ENCODE measurements at regions not wholly inside any gene's neighbourhood (a gene's known extent, or its start where the extent isn't known, plus 50 kb on each side); places are given as distances from the start of the nearest gene placed in this dataset.

DNA sequence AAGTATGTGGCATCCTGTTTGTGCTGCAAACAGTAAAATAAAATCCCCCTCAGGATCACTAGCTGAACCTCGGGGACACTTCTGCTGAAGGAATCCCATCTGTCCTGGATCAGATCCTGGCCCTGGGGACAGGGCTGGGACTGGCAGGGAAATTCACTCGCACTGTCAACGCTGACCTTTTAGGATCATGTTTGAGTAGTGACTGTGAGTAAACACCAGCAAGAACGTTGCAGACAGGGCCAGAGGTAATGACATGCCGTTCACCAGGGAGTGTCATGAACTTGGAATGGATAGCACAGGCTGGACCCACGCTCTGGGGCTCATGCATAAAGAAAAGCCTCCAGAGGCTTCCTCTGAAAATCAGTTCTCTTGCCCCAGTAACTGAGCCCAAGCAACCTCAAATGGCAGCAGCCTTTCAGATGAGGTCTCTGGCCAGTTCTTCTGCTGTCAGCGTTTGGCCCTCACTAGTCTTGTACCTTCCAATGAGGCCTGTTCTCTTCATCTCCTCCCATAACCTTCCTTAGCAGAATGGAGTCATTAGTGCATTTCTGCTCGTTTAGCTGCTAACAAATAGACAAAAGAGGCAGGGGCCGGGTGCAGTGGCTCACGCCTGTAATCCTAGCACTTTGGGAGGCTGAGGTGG is 51.0 kb upstream of the BARX2 start:
- no peak for DNase-seq (ENCODE audit: low read depth)

DNA sequence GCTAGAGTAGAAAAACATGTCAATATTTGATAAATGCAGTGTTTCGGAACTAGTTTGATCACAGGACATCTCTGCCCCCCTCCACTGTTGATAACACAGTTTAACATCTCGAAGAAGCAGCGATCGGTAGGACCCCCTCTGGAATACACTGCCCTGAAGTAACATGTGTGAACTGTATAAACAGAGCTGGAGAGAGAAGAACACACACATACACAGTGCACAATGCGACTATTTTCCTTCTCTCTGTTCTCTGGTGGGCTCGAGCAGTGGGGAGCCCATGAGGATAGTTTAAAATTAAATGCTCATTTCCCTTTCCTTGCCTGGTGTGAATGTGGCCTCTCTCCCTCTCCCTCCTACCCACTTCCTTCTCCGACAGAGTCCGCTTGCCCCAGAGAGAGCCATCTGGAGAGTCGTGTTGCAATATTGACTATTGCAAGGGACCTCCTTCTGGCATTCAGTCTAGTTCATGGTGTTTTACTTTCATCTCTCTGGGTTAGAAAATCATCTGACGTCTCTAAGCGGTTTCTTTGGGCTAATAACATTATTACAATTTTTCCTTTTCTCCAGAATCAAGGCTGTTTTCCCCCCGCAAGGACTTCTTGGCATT is 51.6 kb upstream of the BARX2 start:
- no peak for DNase-seq (ENCODE audit: low read depth)

DNA sequence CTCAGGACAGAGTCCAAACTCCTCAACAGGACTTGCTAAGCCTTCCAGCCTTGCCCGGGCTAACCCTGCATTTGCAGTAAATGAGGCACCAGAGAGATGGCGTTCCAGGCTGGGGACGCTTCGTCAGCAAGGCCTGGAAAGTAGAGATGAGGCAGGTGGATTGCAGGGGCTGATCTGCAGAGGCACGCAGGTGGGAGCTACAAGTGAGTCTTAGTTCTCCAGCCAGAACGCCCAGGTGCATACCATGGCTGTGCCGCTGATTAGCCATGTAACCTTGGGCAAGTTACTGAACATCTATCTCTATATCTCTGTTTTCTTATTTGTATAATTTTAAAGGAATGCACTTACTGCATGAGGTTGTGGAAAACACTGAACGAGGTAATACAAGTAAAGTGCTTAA is 52.7 kb upstream of the BARX2 start:
- DNase-seq (ENCODE audit: low read depth) = no peak

DNA sequence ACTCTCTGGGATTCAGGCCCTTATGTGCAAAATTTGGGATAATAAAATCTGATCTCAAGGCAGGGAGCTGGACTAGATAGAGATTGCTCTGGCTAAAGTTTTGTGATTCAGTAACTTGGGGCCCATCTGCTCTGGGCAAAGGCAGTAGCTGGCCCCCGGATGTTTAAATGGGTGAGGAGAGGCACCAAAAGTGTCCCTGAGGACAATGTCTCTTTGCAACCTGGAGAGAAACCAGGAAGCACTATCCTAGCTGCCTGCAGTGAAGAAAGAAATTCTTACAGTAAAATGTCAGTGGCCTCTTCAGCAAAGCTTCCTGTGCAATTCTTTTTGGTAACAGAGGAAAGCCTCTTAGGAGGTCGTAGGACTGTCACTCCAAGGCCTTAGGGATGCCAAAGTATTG is 54.6 kb upstream of the BARX2 start:
- DNase-seq (ENCODE audit: low read depth) = no peak

DNA sequence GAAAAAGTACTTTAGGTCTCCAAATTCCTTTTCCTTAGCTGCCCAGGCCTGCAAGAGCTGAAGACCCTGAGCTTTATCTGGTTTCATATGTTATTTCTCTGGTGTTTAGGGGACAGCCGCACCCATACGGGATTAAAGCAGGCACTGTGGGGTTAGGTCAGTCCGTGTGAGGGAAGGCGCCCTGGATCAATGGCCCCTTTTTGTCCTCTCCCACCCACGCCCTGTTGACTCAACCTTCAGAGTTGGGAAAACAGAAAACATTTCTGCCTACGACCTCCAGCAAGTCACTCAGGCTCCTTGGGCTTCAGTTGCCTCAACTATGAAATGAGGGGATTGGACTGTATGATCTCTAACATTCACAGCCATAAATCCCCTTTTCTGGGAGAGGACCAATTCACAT is 55.2 kb upstream of the BARX2 start:
- DNase-seq (ENCODE audit: low read depth) = no peak

DNA sequence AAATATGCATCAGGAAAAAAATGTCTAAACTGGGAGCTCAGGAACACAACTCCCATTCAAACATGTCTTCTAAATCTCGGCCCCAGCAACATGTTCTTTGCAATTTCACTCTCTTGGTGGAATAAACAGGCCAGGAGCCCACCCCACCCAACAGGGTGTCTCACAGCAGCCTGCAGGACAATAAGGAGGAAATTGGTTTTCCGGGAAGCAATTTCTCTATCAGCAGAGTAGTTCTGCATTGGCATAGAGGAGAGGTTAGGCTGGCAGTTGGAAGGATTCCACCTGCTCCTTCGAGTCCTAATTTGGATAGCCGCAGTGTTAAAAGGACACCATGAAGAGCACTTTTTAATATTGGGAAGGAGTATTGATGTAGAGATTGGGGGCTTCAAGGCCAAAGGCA is 55.9 kb upstream of the BARX2 start:
- no peak for DNase-seq (ENCODE audit: low read depth)

DNA sequence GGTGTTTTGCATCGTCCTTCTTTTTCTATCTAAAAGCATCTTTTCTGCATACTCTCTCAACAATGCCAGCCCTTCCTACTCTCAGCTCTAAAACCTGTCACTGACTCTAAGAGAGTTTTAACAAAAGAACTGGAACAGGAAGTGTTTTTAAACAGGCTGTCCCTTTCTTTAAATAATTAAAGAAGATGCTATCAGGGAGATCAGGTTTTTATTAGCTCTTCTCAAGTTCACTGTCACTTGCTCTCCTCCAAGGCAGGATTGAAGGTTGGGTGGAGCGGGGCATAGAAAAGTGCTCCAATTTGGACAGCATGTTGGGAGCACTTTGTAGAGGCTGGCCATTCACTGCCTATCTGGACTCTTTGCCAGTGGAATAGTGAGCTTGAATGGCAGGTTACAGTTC is 56.4 kb upstream of the BARX2 start:
- no peak for DNase-seq (ENCODE audit: low read depth)

DNA sequence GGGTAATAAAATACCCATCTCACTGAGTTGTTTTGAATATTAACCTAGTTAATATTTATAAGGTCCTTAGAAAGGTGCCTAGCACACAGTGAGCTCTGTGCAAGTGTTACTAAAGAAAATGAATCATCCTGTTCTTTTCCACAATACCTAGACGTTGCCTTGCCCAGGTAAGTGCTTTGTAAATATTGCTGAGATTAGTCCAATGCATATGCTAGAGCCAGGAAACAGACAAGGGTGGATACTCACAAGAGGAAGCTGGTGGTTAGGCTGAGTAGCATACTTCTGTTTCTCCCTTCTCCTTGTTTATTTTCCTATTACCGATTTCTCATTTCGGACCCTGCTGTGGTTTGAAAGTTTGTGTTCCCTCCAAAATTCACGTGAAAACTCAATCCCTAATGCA is 58.1 kb upstream of the BARX2 start:
- no peak for DNase-seq (ENCODE audit: low read depth)

DNA sequence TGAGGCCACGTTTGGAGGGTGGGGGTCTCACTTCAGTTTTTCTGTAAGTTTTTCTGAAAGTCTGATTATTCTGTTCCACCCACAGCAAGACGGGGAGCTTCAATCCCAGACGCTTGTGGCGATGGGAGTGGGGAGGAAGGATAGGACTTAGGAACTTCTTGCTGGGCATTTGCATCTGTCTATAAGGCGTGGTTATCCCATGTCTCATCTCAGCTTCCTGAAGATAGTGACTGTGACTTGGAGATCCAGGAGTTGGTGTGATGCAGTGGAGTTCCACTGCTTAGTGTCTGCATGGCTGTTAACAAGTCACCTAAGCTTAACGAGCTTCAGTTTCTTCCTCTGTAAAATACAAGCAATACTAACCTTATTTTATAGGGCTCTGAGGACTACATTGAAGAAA is 58.9 kb upstream of the BARX2 start:
- DNase-seq (ENCODE audit: low read depth) = no peak

DNA sequence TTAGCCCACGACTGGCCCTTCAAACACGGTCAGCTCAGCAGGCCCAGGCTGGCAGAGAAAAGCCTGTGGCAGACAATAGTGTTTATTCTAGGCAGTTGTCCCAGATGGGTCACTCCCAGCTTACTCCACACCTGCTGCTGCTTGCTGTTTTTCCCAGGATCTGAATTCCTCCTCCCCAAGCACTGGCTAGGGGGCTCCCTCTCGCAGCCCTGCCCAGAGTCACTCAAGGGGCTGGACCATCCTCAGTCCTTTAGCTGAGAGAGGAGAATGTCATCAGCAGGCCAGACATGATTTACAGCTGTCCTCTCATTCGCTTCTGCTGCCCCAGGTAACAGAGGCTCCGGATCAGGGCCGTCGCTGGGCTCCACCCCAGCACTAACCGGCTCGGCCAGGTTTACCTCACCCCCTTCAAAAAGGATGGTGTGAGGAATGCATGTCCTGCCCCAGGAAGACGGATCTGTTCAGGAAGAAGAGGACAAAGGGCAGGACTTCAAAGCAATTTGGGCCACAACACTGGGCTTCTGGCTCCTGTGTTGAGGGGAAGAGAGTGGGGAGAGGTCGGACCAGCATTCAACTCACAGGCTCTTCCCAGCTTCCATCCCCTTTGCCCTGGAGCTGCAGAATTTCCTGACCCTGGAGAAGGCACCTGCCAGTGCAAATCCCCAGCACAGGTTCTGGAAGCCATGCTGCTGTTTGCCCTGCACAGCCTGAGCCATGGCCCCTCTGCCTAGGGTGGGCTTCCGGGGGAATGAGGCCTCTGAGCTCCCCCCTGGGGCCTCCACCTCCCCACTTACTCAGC is 59.7 kb upstream of the BARX2 start:
- DNase-seq (ENCODE audit: low read depth) = no peak

DNA sequence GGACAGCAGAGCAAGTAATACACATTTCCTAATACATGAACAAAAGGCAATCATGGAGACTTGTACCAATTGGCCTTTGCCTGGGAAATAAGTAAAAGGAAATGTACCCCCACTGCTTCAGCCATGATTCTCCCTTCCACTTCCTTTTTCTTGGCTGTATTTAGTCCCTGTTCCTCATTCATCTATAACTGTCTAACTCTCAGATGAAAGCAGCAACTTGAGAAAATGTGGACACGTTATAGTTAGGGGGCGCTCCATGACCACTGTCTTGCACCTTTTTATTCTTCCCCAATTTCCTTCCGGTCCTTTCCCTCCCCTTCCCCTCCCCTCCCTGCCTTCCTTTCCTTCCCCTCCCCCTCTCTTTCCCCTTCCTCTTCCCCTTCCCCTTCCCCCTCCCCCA is 61.3 kb upstream of the BARX2 start:
- no peak for DNase-seq (ENCODE audit: low read depth)

DNA sequence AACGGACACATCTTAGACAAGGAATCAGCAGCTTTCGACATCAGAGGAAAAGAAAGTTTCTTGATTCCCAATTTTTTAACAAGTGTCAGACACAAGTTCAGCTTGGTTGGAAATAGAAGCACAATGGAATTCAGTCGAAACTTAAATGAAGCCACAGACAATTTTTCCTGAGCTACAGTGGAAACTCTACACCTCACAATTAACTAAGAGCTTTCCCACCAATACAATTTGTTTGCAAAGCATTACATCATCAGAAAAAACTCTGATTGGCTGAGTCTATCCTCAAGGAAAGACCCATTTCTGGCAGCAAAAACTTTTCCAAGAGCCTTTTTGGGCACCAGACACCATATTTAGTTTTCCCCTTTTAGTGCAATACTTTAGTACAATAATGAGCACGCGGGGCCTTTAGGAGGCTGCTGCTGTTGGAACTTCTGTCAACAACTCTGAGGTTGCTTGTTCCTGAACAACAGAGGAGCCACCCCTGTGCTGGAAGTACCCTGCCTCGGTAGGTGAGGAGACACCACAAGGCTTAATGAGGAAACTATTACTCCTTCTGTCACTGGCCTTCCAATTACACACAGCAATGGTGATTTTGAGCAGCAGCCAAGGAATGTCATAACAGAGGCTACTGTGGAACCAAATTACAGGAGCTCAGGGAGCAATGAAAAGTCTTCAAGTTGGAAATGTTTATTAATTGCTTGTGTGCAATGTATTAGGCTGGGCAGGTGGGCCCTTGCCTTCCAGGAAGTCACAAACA is 61.9 kb upstream of the BARX2 start:
- DNase-seq (ENCODE audit: low read depth) = no peak

DNA sequence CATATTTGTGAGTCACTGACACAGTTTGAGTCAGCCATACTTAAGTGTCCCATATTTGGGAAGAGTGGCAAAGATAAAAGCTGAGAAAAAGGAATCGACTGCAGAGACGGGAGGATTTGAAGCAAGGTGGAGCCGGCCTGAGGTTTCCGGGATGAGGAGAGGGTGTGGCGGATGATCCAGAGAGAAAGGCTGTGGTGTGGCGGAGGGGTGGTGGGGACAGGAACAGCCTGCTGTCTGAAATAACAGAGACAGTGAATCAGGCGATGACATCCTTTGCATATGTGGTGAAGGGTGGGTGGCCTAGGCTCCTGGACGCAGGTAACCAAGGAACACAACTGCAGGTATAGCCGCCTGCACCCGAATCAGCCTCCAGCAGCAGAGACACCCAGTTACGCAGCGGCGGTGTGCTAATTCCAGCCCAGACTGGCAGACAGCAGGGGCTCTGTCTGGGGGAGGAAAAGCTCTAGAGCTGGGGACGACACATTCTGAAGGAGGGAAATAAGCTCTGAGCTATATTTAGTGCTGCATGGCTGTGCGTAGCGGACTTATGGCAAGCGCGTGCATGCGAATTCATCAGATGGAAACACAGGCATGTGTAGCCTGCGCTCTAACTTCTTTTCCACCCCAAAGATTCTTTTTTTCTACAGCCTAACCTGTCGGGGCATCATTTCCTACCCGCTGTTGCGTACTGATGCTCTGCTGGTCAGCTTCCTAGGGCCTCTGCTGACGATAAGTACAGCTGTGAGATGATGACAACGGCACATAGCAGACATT is 62.7 kb upstream of the BARX2 start:
- DNase-seq (ENCODE audit: low read depth) = no peak

DNA sequence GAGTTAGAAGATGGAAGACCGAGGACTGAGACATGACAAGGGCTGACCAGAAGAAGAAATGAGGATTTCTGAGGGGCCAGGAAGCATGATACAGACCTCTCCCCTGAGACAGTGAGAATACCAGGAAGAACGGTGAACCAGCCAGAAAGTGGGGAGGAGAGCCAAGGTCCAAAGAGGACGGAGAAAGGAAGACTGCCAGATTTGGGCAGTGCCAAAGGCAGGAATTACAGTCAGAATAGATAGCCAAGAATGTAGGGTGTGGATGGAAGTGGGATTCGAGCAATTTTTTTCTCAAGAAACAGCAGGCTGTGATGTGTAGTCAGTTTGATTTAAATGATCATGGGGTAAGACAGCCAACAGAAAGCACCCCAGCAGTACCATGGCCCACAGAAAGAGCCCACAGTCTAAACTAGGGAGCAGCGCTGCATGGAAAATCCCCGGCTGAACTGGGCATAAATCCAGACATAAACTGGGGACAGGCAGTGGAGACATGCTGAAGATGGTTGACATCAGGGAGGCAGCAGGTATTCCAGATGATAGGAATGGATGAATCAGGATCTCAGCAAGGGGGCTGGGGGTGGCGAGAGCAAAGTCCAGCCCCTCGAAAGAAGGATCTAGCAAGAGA is 67.3 kb upstream of the BARX2 start:
- DNase-seq (ENCODE audit: low read depth) = no peak

DNA sequence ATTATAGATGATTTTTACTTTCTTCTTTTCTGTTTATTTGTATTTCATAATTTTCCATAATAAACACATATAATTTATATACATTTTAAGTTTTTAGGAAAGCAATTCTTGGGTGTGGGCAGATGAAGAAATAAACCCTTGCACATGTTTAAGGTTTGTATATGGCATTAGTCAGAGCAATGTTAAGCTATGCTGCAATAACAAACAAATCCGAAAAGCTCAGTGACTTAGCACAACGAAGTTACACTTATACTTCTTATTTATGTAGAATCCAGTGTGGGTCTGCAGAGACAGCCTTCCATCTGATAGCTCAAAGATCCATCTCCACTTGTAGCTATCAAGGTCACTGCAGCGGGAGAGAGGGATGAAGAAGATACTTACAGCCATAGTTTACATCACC is 68.5 kb upstream of the BARX2 start:
- no peak for DNase-seq (ENCODE audit: low read depth)

DNA sequence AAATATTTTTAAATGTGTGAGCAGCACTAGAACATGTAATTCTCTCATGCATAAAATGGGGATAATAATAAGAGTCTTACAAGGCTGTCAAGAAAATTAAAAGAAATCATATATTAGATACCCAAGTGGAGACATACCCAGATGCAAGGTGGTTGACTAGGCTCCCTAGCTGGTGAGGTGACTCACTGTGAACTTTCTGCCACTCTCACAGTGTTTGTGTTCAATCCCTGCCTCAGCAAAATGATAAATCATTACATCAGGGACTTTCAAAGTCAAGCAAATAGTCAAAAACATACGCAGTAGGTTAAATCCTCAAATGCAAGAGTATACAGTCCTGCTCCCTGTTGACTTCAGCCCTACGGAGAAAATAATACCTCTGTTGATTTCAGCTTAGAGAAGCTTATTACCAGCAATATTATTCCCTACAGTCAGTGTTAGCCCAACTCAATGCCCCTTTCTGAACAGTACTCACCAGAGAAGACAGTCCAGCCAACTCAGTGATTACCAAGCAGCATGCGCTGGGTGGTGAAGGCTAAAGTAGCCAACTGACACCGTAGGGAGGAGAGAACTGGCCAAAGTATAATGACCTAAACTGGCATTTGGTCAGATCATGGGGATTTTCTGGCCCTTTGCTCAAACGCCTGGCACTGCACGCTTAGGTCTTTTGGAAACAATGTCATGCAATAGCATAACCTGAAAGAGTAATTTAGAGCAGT is 73.1 kb upstream of the BARX2 start:
- no peak for DNase-seq (ENCODE audit: low read depth)

DNA sequence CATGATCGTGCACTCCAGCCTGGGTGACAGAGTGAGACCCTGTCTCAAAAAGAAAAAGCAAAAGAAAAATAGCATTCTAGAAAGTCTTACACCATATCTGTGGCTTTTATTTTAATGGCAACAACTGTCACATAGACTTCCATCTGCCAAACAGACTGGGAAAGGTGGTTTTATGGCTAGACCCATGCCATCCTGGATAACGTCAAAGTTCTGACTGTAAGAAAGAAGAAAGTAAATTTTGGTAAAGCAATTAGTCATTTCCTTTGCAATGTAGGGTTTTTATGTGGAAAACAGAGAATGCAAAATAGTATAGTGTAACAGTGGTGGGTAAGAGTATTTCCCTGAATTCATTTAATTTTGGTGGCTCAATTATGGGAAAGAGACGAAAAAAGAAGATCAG is 75.5 kb upstream of the BARX2 start:
- DNase-seq (ENCODE audit: low read depth) = no peak

DNA sequence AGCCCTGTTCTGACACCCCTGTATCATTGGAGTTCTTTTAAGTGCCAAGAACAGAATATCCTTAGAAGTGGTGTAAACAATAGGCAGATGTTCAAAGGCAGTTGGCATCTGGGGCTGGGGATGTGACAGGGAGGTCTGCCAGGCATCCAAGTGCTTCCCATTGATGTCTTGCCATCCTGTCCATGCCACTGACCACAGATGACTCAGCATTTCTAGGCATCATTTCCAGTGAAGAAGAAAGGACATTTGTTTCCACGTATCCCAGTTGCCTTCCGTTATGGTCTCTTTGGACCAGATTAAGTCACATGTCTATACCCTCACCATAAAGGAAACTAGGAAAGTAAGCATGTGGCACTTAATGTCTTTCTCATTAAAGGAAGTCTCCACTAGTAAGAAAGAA is 76.7 kb upstream of the BARX2 start:
- no peak for DNase-seq (ENCODE audit: low read depth)

DNA sequence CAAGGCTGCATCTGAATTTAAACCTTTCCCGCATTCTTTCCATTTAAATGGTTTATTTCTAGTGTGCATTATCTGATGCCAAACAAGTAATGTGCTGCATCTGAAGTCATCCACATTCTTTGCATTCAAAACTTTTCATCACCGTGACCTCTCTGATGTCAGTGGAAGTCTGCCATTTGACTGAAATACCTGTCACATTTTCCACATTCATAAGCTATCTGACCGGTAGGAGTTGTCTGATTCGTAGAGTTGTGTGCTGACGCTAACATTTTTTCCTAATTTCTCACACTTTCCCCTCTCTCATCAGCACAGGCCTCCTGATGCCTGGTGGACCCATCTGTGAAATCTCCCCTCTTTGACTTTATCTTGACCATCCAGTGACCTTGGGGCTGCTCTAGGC is 79.9 kb upstream of the BARX2 start:
- no peak for DNase-seq (ENCODE audit: low read depth)

DNA sequence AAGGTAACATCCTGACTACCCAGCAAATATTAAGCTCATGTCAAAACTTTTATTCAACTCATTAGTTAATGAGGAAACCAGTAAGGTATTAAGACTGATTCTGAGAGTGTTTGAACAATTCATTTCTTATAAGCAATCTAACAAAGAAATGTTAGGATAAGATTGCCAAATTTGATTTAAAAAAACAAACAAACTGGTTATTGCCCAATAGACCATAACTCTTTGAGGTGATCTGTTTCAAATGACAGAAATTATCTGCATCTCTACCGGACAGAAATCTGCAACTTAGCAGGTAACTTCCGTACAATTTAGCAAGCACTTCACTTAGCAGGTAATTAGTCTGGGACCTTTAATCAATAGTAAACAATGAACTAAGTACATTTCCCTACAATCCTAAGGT is 82.9 kb upstream of the BARX2 start:
- no peak for DNase-seq (ENCODE audit: low read depth)

DNA sequence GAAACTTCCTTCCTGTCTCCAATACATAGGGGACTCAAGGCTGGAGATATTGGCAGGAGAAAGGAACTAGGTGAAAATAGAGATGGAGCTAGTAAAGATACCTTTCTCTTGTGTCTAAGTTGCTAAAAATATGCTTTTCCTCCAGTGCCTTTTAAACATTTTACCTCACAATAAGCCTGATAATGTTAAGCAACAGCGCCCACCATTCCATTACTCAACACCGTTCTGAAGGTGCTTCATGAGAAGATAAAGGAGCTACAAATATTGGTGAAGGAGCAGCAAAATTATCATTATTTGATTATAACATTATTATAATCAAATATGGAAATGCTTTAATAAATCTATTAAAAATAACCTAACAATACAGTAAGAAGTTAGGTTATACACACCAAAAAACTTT is 83.6 kb upstream of the BARX2 start:
- no peak for DNase-seq (ENCODE audit: low read depth)
